Stimulated activated CD8-positive, alpha-beta memory T cell treated with anti-CD3 and anti-CD28 coated beads, Interleukin-4, amount 100 ng/mL, for 4 hours (primary cell): ENCODE measurements at regions not wholly inside any gene's neighbourhood (a gene's known extent, or its start where the extent isn't known, plus 50 kb on each side); places are given as distances from the start of the nearest gene placed in this dataset.
"Not testable (repeated sequence)": the region's sequence is repeated elsewhere in the genome, so short reads cannot be mapped to it uniquely, and the experiment has no call there.

ENCODE experiments used
- DNase-seq, 2 donors: peaks; one replicate each; pipeline ENCODE4 v3.0.0-alpha.2; 2020; ENCODE audit warnings: low read depth in 2 of 2, low spot score in 1 of 2

GRCh38 chr3:8343058-8343457, 158.6 kb upstream of the LMCD1 start:
- no peak for DNase-seq

GRCh38 chr3:8345398-8345797, 156.2 kb upstream of the LMCD1 start:
- DNase-seq = no peak

GRCh38 chr3:8348076-8348475, 153.5 kb upstream of the LMCD1 start:
- no peak for DNase-seq

- no peak for DNase-seq
Measured at GRCh38 chr3:8352475-8352874, 149.1 kb upstream of the LMCD1 start.

- no peak for DNase-seq
Measured at GRCh38 chr3:8353364-8353763, 148.3 kb upstream of the LMCD1 start.

GRCh38 chr3:8355346-8355745, 146.3 kb upstream of the LMCD1 start:
- no peak for DNase-seq

GRCh38 chr3:8356066-8356465, 145.6 kb upstream of the LMCD1 start:
- not testable (repeated sequence) for DNase-seq

- DNase-seq = no peak
Measured at GRCh38 chr3:8357859-8358258, 143.8 kb upstream of the LMCD1 start.

GRCh38 chr3:8359133-8359532, 142.5 kb upstream of the LMCD1 start:
- DNase-seq = no peak

- no peak for DNase-seq
Measured at GRCh38 chr3:8363200-8363599, 138.4 kb upstream of the LMCD1 start.

GRCh38 chr3:8365541-8365940, 136.1 kb upstream of the LMCD1 start:
- DNase-seq = no peak

- DNase-seq = no peak
Measured at GRCh38 chr3:8366219-8366810, 135.3 kb upstream of the LMCD1 start.

- no peak for DNase-seq
Measured at GRCh38 chr3:8368598-8368997, 133.0 kb upstream of the LMCD1 start.

GRCh38 chr3:8369638-8370037, 132.0 kb upstream of the LMCD1 start:
- no peak for DNase-seq

GRCh38 chr3:8371085-8371551, 130.5 kb upstream of the LMCD1 start:
- DNase-seq = no peak

GRCh38 chr3:8371960-8372463, 129.6 kb upstream of the LMCD1 start:
- DNase-seq = no peak

GRCh38 chr3:8380904-8381704, 120.5 kb upstream of the LMCD1 start:
- DNase-seq = no peak

- no peak for DNase-seq
Measured at GRCh38 chr3:8385848-8386620, 115.6 kb upstream of the LMCD1 start.

- DNase-seq = no peak
Measured at GRCh38 chr3:8387571-8387970, 114.1 kb upstream of the LMCD1 start.

GRCh38 chr3:8399686-8400085, 101.9 kb upstream of the LMCD1 start:
- DNase-seq = no peak

- no peak for DNase-seq
Measured at GRCh38 chr3:8400911-8401310, 100.7 kb upstream of the LMCD1 start.

- no peak for DNase-seq
Measured at GRCh38 chr3:8403996-8404395, 97.6 kb upstream of the LMCD1 start.
